ENCODE measurements at regions not wholly inside any gene's neighbourhood (a gene's known extent, or its start where the extent isn't known, plus 50 kb on each side); places are given as distances from the start of the nearest gene placed in this dataset.
"Not testable (repeated sequence)": the region's sequence is repeated elsewhere in the genome, so short reads cannot be mapped to it uniquely, and the experiment has no call there.

GRCh38 chr10:9166770-9167169, 1112.3 kb downstream of the GATA3 start:
- no peak for DNase-seq
- H3K27ac ChIP-seq (ENCODE audit: low read length): no peak overlapping the region
- WGBS (ENCODE audit: insufficient coverage): no CpG with 5 or more reads among the region's 4 CpGs
- H3K9me3 ChIP-seq (ENCODE audit: control insufficient read depth, insufficient read depth, low read length): no peaks in the 10 kb centered on the region
- no peaks in the 10 kb centered on the region for H3K36me3 Mint-ChIP-seq
- peaks cover 0 to 5% of the 10 kb centered on the region in 2 donors for H3K4me1 Mint-ChIP-seq
- peaks cover under 1 to 7% of the 10 kb centered on the region in 2 donors for H3K27me3 Mint-ChIP-seq (ENCODE audit: low read depth in 2 of 2)
- no peak for ATAC-seq
- no peaks in the 10 kb centered on the region for H3K36me3 ChIP-seq (ENCODE audit: control insufficient read depth, insufficient read depth, low read length)
- H3K27ac Mint-ChIP-seq: no peak overlapping the region
- no peak overlapping the region for H3K4me3 ChIP-seq (ENCODE audit: low read length)
- H3K27me3 ChIP-seq (ENCODE audit: control insufficient read depth, insufficient read depth, low read length): no peaks in the 10 kb centered on the region
- H3K4me1 ChIP-seq (ENCODE audit: control insufficient read depth, insufficient read depth, low read length): no peaks in the 10 kb centered on the region
- TF ChIP-seq, protein P1, sequence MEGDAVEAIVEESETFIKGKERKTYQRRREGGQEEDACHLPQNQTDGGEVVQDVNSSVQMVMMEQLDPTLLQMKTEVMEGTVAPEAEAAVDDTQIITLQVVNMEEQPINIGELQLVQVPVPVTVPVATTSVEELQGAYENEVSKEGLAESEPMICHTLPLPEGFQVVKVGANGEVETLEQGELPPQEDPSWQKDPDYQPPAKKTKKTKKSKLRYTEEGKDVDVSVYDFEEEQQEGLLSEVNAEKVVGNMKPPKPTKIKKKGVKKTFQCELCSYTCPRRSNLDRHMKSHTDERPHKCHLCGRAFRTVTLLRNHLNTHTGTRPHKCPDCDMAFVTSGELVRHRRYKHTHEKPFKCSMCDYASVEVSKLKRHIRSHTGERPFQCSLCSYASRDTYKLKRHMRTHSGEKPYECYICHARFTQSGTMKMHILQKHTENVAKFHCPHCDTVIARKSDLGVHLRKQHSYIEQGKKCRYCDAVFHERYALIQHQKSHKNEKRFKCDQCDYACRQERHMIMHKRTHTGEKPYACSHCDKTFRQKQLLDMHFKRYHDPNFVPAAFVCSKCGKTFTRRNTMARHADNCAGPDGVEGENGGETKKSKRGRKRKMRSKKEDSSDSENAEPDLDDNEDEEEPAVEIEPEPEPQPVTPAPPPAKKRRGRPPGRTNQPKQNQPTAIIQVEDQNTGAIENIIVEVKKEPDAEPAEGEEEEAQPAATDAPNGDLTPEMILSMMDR (IDR thresholded peaks at IDR 0.05): no peak
- H3K9me3 Mint-ChIP-seq: peaks cover 0 to 3% of the 10 kb centered on the region in 2 donors
- intact Hi-C loops (cut with micrococcal nuclease): no loop called here
- H3K4me3 Mint-ChIP-seq: no peak overlapping the region

- no peaks in the 10 kb centered on the region for H3K27me3 ChIP-seq (ENCODE audit: control insufficient read depth, insufficient read depth, low read length)
- no peak overlapping the region for H3K4me3 Mint-ChIP-seq
- no peak for DNase-seq
- H3K4me1 ChIP-seq (ENCODE audit: control insufficient read depth, insufficient read depth, low read length): no peaks in the 10 kb centered on the region
- peaks cover 7 to 16% of the 10 kb centered on the region in 2 donors for H3K27me3 Mint-ChIP-seq (ENCODE audit: low read depth in 2 of 2)
- no peaks in the 10 kb centered on the region for H3K9me3 ChIP-seq (ENCODE audit: control insufficient read depth, insufficient read depth, low read length)
- H3K36me3 ChIP-seq (ENCODE audit: control insufficient read depth, insufficient read depth, low read length): no peaks in the 10 kb centered on the region
- intact Hi-C loops (cut with micrococcal nuclease): no loop called here
- ATAC-seq: no peak
- no peak overlapping the region for H3K4me3 ChIP-seq (ENCODE audit: low read length)
- H3K27ac Mint-ChIP-seq: no peak overlapping the region
- 67% methylated on average over 1 of the region's 1 CpG for WGBS (ENCODE audit: insufficient coverage)
- peaks cover 0 to 9% of the 10 kb centered on the region in 2 donors for H3K9me3 Mint-ChIP-seq
- H3K4me1 Mint-ChIP-seq: no peaks in the 10 kb centered on the region
- no peak overlapping the region for H3K27ac ChIP-seq (ENCODE audit: low read length)
- no peaks in the 10 kb centered on the region for H3K36me3 Mint-ChIP-seq
- TF ChIP-seq, protein P1 (IDR thresholded peaks at IDR 0.05): no peak
Measured at GRCh38 chr10:9172276-9172675, 1117.8 kb downstream of the GATA3 start.

DNA sequence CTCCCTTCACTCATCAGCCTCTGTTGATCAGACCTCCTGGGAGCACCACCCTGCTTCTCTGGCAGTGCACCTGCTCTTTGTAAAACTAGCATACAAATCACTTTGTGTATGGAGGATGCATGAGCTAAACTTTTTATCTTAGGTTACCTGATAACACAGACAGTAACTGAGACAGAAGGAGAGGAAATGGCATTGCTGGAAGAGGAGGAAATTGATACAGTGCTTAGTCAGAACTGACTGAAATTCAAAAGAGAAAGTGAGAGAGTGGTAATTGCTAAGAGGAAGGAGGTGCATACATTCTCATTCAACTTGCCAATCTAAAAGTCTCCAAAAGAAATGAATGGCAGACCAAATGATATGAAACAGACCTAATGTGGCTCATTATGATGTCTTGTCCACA, 1120.7 kb downstream of the GATA3 start:
- H3K27me3 Mint-ChIP-seq (ENCODE audit: low read depth in 2 of 2): peaks cover 14 to 19% of the 10 kb centered on the region in 2 donors
- Histone ChIP-seq H3K9me3 (ENCODE audit: control insufficient read depth, insufficient read depth, low read length) (no peaks in the 10 kb centered on the region), H3K4me1 (ENCODE audit: control insufficient read depth, insufficient read depth, low read length) (no peaks in the 10 kb centered on the region), H3K27ac (ENCODE audit: low read length) (no peak overlapping the region), H3K4me3 (ENCODE audit: low read length) (no peak overlapping the region), H3K36me3 (ENCODE audit: control insufficient read depth, insufficient read depth, low read length) (no peaks in the 10 kb centered on the region), H3K27me3 (ENCODE audit: control insufficient read depth, insufficient read depth, low read length) (no peaks in the 10 kb centered on the region)
- peaks cover 0 to 9% of the 10 kb centered on the region in 2 donors for H3K9me3 Mint-ChIP-seq
- DNase-seq (peak in 1 of 2 donors; percentile 2), ATAC-seq (no peak)
- no peak overlapping the region for H3K4me3 Mint-ChIP-seq
- H3K27ac Mint-ChIP-seq: no peak overlapping the region
- intact Hi-C loops (cut with micrococcal nuclease): no loop called here
- no peaks in the 10 kb centered on the region for H3K36me3 Mint-ChIP-seq
- H3K4me1 Mint-ChIP-seq: no peaks in the 10 kb centered on the region
- TF ChIP-seq, protein P1 (IDR thresholded peaks at IDR 0.05): no peak

- H3K27ac Mint-ChIP-seq; H3K9me3 Mint-ChIP-seq; DNase-seq; H3K4me1 ChIP-seq (ENCODE audit: control insufficient read depth, insufficient read depth, low read length); H3K4me1 Mint-ChIP-seq; H3K9me3 ChIP-seq (ENCODE audit: control insufficient read depth, insufficient read depth, low read length); H3K27ac ChIP-seq (ENCODE audit: low read length); H3K36me3 ChIP-seq (ENCODE audit: control insufficient read depth, insufficient read depth, low read length); H3K4me3 Mint-ChIP-seq; H3K27me3 ChIP-seq (ENCODE audit: control insufficient read depth, insufficient read depth, low read length); ATAC-seq; intact Hi-C loops (cut with micrococcal nuclease); H3K4me3 ChIP-seq (ENCODE audit: low read length); H3K36me3 Mint-ChIP-seq: not testable (repeated sequence)
- WGBS (ENCODE audit: insufficient coverage): 96% methylated on average over 46 of the region's 48 CpGs
- peaks cover 7 to 13% of the 10 kb centered on the region in 2 donors for H3K27me3 Mint-ChIP-seq (ENCODE audit: low read depth in 2 of 2)
Measured at GRCh38 chr10:9183197-9183880, 1128.9 kb downstream of the GATA3 start.
